Neural progenitor cell (in vitro differentiated cells): ENCODE measurements at regions not wholly inside any gene's neighbourhood (a gene's known extent, or its start where the extent isn't known, plus 50 kb on each side); places are given as distances from the start of the nearest gene placed in this dataset.

ENCODE experiments used
- DNase-seq: peaks from one replicate; pipeline ENCODE4 v3.0.0-alpha.2; 2016; ENCODE audit warnings: low spot score
- H2AFZ ChIP-seq: fragments of 200-600 bp; sonication (generic); replicated peaks from 2 replicates; pipeline ENCODE4 v1.6.1; 2016; ENCODE audit warnings: antibody characterized with exemption
- H3F3A ChIP-seq: fragments of 200-600 bp; sonication (generic); 2 replicates; pipeline ENCODE4 v1.6.1; 2016; ENCODE audit warnings: antibody characterized with exemption, low read depth
- H3K27ac ChIP-seq: fragments of 200-600 bp; sonication (generic); 2 replicates; pipeline ENCODE4 v1.5.1; 2016; ENCODE audit warnings: mild to moderate bottlenecking
- H3K27me3 ChIP-seq: fragments of 200-600 bp; sonication (generic); 2 replicates; pipeline ENCODE4 v1.6.1; 2016; ENCODE audit warnings: mild to moderate bottlenecking, moderate library complexity
- H3K36me3 ChIP-seq: fragments of 200-600 bp; sonication (generic); 2 replicates; pipeline ENCODE4 v1.5.1; 2016
- H3K4me1 ChIP-seq: fragments of 200-600 bp; sonication (generic); 2 replicates; pipeline ENCODE4 v1.6.1; 2016; ENCODE audit warnings: mixed run types
- H3K4me2 ChIP-seq: fragments of 200-600 bp; sonication (generic); 2 replicates; pipeline ENCODE4 v1.6.1; 2016
- H3K4me3 ChIP-seq: fragments of 200-600 bp; sonication (generic); 2 replicates; pipeline ENCODE4 v1.5.1; 2016
- H3K79me2 ChIP-seq: fragments of 200-600 bp; sonication (generic); 2 replicates; pipeline ENCODE4 v1.6.1; 2016; ENCODE audit warnings: low read depth
- H3K9ac ChIP-seq: fragments of 200-600 bp; sonication (generic); 2 replicates; pipeline ENCODE4 v1.6.1; 2016
- H3K9me3 ChIP-seq: fragments of 200-600 bp; sonication (generic); 2 replicates; pipeline ENCODE4 v1.5.1; 2016; ENCODE audit warnings: low read depth
- H4K20me1 ChIP-seq: fragments of 200-600 bp; sonication (generic); 2 replicates; pipeline ENCODE4 v1.6.1; 2016; ENCODE audit warnings: low read depth
- H3K27ac Mint-ChIP-seq: 3 replicates; pipeline ENCODE4 v1.8.0; 2021; ENCODE audit warnings: mixed read lengths
- H3K27me3 Mint-ChIP-seq: 2 replicates; pipeline ENCODE4 v1.8.0; 2022; ENCODE audit warnings: low read depth, mild to moderate bottlenecking, inconsistent platforms, moderate library complexity, mixed read lengths; ENCODE audit not compliant: insufficient read depth
- H3K36me3 Mint-ChIP-seq: 3 replicates; pipeline ENCODE4 v1.8.0; 2021; ENCODE audit warnings: mixed read lengths
- H3K4me1 Mint-ChIP-seq: 3 replicates; pipeline ENCODE4 v1.8.0; 2021; ENCODE audit warnings: mixed read lengths
- H3K4me3 Mint-ChIP-seq: 3 replicates; pipeline ENCODE4 v1.8.0; 2021; ENCODE audit warnings: mild to moderate bottlenecking, moderate library complexity, mixed read lengths
- H3K9me3 Mint-ChIP-seq: 3 replicates; pipeline ENCODE4 v1.8.0; 2020; ENCODE audit warnings: mixed read lengths
- EZH2 ChIP-seq: fragments of 200-600 bp; sonication (generic); IDR thresholded peaks from 2 replicates; pipeline ENCODE4 v1.6.1; 2017; ENCODE audit warnings: antibody characterized with exemption, mild to moderate bottlenecking, moderate library complexity
- EZH2phosphoT487 ChIP-seq: fragments of 200-600 bp; sonication (generic); IDR thresholded peaks from 2 replicates; pipeline ENCODE4 v1.6.1; 2017; ENCODE audit warnings: antibody characterized with exemption
- TF ChIP-seq, protein P1 (sequence below): fragments of 200-600 bp; sonication (generic); IDR thresholded peaks from 2 replicates; pipeline ENCODE4 v1.5.1; 2017; ENCODE audit warnings: antibody characterized with exemption, mild to moderate bottlenecking

DNA sequence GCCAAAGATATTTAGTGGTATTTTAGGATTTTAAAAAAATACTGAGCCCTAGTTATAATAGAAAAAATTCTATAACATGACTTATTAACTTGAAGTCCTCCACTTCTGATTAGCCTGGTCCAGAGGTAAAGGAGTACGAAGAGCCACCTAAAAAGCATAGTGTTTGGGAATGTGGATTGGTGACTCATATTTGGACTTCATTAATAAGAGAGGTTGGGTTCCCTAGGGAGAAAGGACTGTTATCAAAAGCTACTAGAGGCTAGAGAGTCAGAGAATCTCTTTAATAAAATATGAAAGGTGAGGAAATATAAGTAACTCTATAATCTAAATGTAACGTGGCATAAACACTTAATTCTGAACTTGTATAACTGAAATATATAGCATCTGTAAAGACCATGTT is 180.7 kb upstream of the TARS1 start:
- no peak overlapping the region for H3K4me3 Mint-ChIP-seq
- no peaks in the 10 kb centered on the region for H3K4me1 Mint-ChIP-seq
- no peak overlapping the region for H3K27ac ChIP-seq
- H3K27me3 ChIP-seq = no peaks in the 10 kb centered on the region
- no peaks in the 10 kb centered on the region for H3K36me3 Mint-ChIP-seq
- no peaks in the 10 kb centered on the region for H3K36me3 ChIP-seq
- no peak overlapping the region for H3K4me3 ChIP-seq
- H3K9me3 ChIP-seq = peaks cover 6% of the 10 kb centered on the region
- no peaks in the 10 kb centered on the region for H4K20me1 ChIP-seq
- H3K4me1 ChIP-seq = no peaks in the 10 kb centered on the region
- H3K27me3 Mint-ChIP-seq = no peaks in the 10 kb centered on the region
- TF ChIP-seq, protein P1, sequence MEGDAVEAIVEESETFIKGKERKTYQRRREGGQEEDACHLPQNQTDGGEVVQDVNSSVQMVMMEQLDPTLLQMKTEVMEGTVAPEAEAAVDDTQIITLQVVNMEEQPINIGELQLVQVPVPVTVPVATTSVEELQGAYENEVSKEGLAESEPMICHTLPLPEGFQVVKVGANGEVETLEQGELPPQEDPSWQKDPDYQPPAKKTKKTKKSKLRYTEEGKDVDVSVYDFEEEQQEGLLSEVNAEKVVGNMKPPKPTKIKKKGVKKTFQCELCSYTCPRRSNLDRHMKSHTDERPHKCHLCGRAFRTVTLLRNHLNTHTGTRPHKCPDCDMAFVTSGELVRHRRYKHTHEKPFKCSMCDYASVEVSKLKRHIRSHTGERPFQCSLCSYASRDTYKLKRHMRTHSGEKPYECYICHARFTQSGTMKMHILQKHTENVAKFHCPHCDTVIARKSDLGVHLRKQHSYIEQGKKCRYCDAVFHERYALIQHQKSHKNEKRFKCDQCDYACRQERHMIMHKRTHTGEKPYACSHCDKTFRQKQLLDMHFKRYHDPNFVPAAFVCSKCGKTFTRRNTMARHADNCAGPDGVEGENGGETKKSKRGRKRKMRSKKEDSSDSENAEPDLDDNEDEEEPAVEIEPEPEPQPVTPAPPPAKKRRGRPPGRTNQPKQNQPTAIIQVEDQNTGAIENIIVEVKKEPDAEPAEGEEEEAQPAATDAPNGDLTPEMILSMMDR = no peak
- no peaks in the 10 kb centered on the region for H3F3A ChIP-seq
- H3K4me2 ChIP-seq = no peak overlapping the region
- peaks cover 12% of the 10 kb centered on the region for H3K9me3 Mint-ChIP-seq
- no peak overlapping the region for H3K27ac Mint-ChIP-seq
- no peak overlapping the region for H2AFZ ChIP-seq
- no peak for DNase-seq
- no peak overlapping the region for H3K9ac ChIP-seq
- H3K79me2 ChIP-seq = no peaks in the 10 kb centered on the region

DNA sequence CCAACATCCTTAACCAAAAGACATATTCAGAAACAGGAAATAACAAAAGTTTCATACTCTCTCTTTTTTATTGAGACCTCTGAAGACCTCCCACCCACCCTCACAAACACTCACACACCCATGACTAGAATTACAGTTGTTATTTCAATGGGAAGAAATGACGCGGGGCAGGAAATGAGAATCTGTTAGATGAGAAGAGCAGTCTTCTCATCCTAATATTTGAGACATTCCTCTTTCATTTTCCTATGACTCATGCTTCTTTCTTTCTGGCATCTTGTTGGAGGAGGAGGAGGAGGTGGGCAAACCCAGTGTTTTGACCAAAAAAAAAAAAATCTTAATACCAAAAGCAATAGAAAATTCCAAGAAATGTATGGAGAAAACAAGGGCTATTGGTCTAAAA is 179.5 kb upstream of the TARS1 start:
- no peaks in the 10 kb centered on the region for H3K36me3 Mint-ChIP-seq
- H3K4me1 Mint-ChIP-seq = peaks cover 2% of the 10 kb centered on the region
- H3K27me3 ChIP-seq = no peaks in the 10 kb centered on the region
- H3K9me3 ChIP-seq = peaks cover 6% of the 10 kb centered on the region
- no peaks in the 10 kb centered on the region for H3K36me3 ChIP-seq
- H3K27ac Mint-ChIP-seq = no peak overlapping the region
- no peaks in the 10 kb centered on the region for H4K20me1 ChIP-seq
- no peak overlapping the region for H3K4me3 Mint-ChIP-seq
- H3K79me2 ChIP-seq = no peaks in the 10 kb centered on the region
- TF ChIP-seq EZH2phosphoT487 = no peak
- TF ChIP-seq, protein P1 = no peak
- no peak for TF ChIP-seq EZH2
- DNase-seq = no peak
- no peaks in the 10 kb centered on the region for H3K27me3 Mint-ChIP-seq
- H3K9ac ChIP-seq = no peak overlapping the region
- H3F3A ChIP-seq = peaks cover 2% of the 10 kb centered on the region
- peaks cover 12% of the 10 kb centered on the region for H3K9me3 Mint-ChIP-seq
- H3K27ac ChIP-seq = no peak overlapping the region
- H3K4me1 ChIP-seq = peaks cover 5% of the 10 kb centered on the region
- H2AFZ ChIP-seq = no peak overlapping the region
- H3K4me3 ChIP-seq = no peak overlapping the region
- no peak overlapping the region for H3K4me2 ChIP-seq

DNA sequence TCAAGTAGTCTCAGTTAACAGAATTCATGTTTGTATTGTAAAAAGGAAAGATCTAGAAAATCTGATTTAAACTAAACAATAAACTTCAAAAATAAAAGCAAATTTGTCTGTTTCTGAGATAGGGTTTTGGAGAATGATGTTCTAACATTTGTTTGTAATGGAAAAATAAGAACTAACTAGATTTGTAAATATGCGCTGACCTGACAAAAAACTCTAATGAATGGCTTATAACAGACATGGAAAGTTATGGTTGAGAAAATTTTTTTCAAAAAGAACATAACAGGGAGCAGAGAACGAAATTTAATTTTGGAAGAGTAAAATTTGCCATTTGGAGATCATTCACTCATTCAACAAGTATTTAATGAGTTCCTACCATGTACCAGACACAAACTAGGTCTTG is 179.0 kb upstream of the TARS1 start:
- Histone ChIP-seq H3F3A (peaks cover 5% of the 10 kb centered on the region), H4K20me1 (no peaks in the 10 kb centered on the region), H2AFZ (no peak overlapping the region), H3K4me2 (no peak overlapping the region), H3K9me3 (peaks cover 6% of the 10 kb centered on the region), H3K4me3 (no peak overlapping the region), H3K27me3 (no peaks in the 10 kb centered on the region), H3K36me3 (no peaks in the 10 kb centered on the region), H3K79me2 (no peaks in the 10 kb centered on the region), H3K9ac (no peak overlapping the region), H3K4me1 (peaks cover 10% of the 10 kb centered on the region), H3K27ac (no peak overlapping the region)
- peaks cover 6% of the 10 kb centered on the region for H3K4me1 Mint-ChIP-seq
- no peaks in the 10 kb centered on the region for H3K27me3 Mint-ChIP-seq
- H3K9me3 Mint-ChIP-seq = peaks cover 12% of the 10 kb centered on the region
- no peak for TF ChIP-seq EZH2
- TF ChIP-seq, protein P1 = no peak
- TF ChIP-seq EZH2phosphoT487 = no peak
- no peak overlapping the region for H3K4me3 Mint-ChIP-seq
- no peaks in the 10 kb centered on the region for H3K36me3 Mint-ChIP-seq
- H3K27ac Mint-ChIP-seq = no peak overlapping the region
- no peak for DNase-seq

DNA sequence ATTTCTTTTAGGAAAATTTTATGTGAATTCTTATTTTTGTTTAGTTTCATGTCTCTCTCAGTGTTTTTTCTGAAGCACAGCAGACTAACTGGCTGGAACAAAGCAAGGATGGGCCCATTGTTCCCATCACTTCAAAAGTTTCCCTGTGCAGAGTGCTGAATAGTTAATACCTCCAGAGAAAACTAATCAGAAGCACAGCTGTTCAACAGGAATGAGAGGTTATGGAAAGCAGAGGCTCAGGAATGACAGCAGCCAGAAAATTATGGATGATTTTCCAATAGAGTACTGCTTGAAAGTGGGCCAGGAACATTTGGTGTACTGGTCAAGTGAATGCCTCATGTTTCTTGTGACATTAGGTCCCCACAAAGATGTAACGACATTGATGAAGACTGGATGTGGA is 173.0 kb upstream of the TARS1 start:
- Mint-ChIP-seq H3K27me3 (no peaks in the 10 kb centered on the region), H3K36me3 (no peaks in the 10 kb centered on the region), H3K4me1 (peaks cover 12% of the 10 kb centered on the region), H3K27ac (no peak overlapping the region), H3K9me3 (peaks cover 12% of the 10 kb centered on the region), H3K4me3 (no peak overlapping the region)
- no peaks in the 10 kb centered on the region for H3K36me3 ChIP-seq
- peak; percentile 36 for DNase-seq
- no peak overlapping the region for H3K4me3 ChIP-seq
- peak overlapping the region; percentile 14 for H2AFZ ChIP-seq
- H3K4me2 ChIP-seq = peak overlapping the region; percentile 29
- no peaks in the 10 kb centered on the region for H3K27me3 ChIP-seq
- peaks cover 6% of the 10 kb centered on the region for H3K9me3 ChIP-seq
- TF ChIP-seq EZH2phosphoT487 (no peak), EZH2 (no peak)
- TF ChIP-seq, protein P1 = no peak
- H3K27ac ChIP-seq = no peak overlapping the region
- peaks cover 21% of the 10 kb centered on the region for H3K4me1 ChIP-seq
- no peaks in the 10 kb centered on the region for H4K20me1 ChIP-seq
- H3K79me2 ChIP-seq = no peaks in the 10 kb centered on the region
- peaks cover 5% of the 10 kb centered on the region for H3F3A ChIP-seq
- no peak overlapping the region for H3K9ac ChIP-seq
